HepG2 (cell line): ENCODE measurements at regions not wholly inside any gene's neighbourhood (a gene's known extent, or its start where the extent isn't known, plus 50 kb on each side); places are given as distances from the start of the nearest gene placed in this dataset.

Source experiments
- FOXC1 ChIP-seq: sonication (generic); formaldehyde crosslinking; IDR thresholded peaks from 2 replicates; pipeline ENCODE4 v1.8.0; 2022; ENCODE audit warnings: mild to moderate bottlenecking, missing genetic modification reagents, borderline replicate concordance
- HDAC1 ChIP-seq: sonication (generic); formaldehyde crosslinking; IDR thresholded peaks from 2 replicates; pipeline ENCODE4 v1.5.1; 2020; ENCODE audit warnings: mild to moderate bottlenecking, missing genetic modification reagents
- MEIS1 ChIP-seq: sonication (generic); formaldehyde crosslinking; IDR thresholded peaks from 2 replicates; pipeline ENCODE4 v1.9.0; 2021; ENCODE audit warnings: mild to moderate bottlenecking, missing genetic modification reagents, moderate library complexity, borderline replicate concordance
- PAWR ChIP-seq: sonication (generic); formaldehyde crosslinking; IDR thresholded peaks from 2 replicates; pipeline ENCODE4 v1.4.0; 2020; ENCODE audit warnings: missing genetic modification reagents, mild to moderate bottlenecking, borderline replicate concordance
- SIX4 ChIP-seq: sonication (generic); formaldehyde crosslinking; IDR thresholded peaks from 2 replicates; pipeline ENCODE4 v1.4.0; 2020; ENCODE audit warnings: missing genetic modification reagents
- SMAD3 ChIP-seq: sonication (generic); formaldehyde crosslinking; IDR thresholded peaks from 2 replicates; pipeline ENCODE4 v1.4.0; 2020; ENCODE audit warnings: missing genetic modification reagents
- SP1 ChIP-seq, 2 experiments: fragments of 450-650 bp in 1 of 2; sonication (generic) in 1 of 2; formaldehyde crosslinking in 1 of 2; IDR thresholded peaks; 2 replicates each; pipeline versions ENCODE4 v1.4.0 to v1.6.1; 2016 to 2020; ENCODE audit warnings: missing genetic modification reagents in 1 of 2
- ZKSCAN8 ChIP-seq: IDR thresholded peaks from 2 replicates; pipeline ENCODE4 v1.6.1; 2016; ENCODE audit warnings: borderline replicate concordance, missing genetic modification reagents, missing compliant biosample characterization
- TF ChIP-seq, protein P1 (sequence below): IDR thresholded peaks from 2 replicates; pipeline ENCODE4 v1.6.1; 2012; ENCODE audit warnings: inconsistent platforms
- TF ChIP-seq, protein P2 (sequence below): fragments of 450-650 bp; IDR thresholded peaks from 2 replicates; pipeline ENCODE4 v1.6.1; 2017; ENCODE audit warnings: mild to moderate bottlenecking

DNA sequence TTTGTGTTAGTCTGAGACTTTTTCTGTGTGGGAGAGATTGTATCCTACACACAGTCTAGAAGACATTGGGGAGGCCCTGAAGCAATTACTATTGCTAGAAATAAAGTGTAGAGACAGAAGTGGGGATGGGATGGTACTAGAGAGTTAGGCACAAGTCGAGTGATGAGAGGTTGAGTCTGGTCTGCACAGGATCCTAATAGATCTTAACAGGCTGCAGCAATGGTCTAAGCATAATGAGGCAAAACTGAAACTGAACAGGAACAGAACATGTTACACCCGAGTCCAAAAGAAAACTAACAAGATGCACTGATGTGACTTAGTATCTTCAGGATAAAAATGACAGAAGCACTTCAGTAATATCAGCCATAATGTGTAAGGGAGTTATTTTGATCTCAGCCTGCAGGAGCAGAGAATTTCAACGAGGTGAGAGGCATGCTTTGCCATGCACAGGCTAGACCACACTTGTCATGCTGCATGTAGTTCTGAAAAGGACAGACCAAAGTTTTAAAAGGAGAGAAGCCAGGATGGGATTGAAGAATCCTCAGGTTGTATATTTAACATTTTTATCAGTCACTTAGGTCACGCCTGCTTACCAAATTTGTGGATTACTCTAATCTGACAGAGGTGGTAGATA lies 205.8 kb upstream of the BOD1L1 start:
- TF ChIP-seq PAWR (no peak), SMAD3 (CRISPR knock-in tag) (no peak), MEIS1 (no peak), SIX4 (CRISPR knock-in tag) (no peak), FOXC1 (CRISPR knock-in tag) (no peak), ZKSCAN8 (CRISPR knock-in tag) (no peak), HDAC1 (CRISPR knock-in tag) (no peak), SP1 (IDR thresholded peaks at IDR 0.05) (no peak), SP1 (CRISPR knock-in tag; IDR thresholded peaks at IDR 0.05) (no peak)
- TF ChIP-seq, protein P1, sequence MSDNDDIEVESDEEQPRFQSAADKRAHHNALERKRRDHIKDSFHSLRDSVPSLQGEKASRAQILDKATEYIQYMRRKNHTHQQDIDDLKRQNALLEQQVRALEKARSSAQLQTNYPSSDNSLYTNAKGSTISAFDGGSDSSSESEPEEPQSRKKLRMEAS = no peak
- TF ChIP-seq, protein P2, sequence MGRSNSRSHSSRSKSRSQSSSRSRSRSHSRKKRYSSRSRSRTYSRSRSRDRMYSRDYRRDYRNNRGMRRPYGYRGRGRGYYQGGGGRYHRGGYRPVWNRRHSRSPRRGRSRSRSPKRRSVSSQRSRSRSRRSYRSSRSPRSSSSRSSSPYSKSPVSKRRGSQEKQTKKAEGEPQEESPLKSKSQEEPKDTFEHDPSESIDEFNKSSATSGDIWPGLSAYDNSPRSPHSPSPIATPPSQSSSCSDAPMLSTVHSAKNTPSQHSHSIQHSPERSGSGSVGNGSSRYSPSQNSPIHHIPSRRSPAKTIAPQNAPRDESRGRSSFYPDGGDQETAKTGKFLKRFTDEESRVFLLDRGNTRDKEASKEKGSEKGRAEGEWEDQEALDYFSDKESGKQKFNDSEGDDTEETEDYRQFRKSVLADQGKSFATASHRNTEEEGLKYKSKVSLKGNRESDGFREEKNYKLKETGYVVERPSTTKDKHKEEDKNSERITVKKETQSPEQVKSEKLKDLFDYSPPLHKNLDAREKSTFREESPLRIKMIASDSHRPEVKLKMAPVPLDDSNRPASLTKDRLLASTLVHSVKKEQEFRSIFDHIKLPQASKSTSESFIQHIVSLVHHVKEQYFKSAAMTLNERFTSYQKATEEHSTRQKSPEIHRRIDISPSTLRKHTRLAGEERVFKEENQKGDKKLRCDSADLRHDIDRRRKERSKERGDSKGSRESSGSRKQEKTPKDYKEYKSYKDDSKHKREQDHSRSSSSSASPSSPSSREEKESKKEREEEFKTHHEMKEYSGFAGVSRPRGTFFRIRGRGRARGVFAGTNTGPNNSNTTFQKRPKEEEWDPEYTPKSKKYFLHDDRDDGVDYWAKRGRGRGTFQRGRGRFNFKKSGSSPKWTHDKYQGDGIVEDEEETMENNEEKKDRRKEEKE = no peak
